Heart right ventricle (tissue), 16 donors: ENCODE measurements at regions not wholly inside any gene's neighbourhood (a gene's known extent, or its start where the extent isn't known, plus 50 kb on each side); places are given as distances from the start of the nearest gene placed in this dataset.

Experiments used
- ATAC-seq, 8 donors: fragments of 200-7000 bp; cut with Tn5 transposase; one replicate each; pipeline ENCODE4 v1.9.1; 2020; ENCODE audit warnings: mild to moderate bottlenecking in 8 of 8, moderate library complexity in 8 of 8, moderate number of reproducible peaks in 1 of 8
- DNase-seq, 2 donors: peaks; one replicate each; pipeline ENCODE4 v3.0.0-alpha.2; 2020
- H3K27ac ChIP-seq, 10 donors: fragments of 200-600 bp; sonication (generic) in 2 of 10; one replicate each; pipeline versions ENCODE4 v1.5.0 to v1.8.0; 2020 to 2022; ENCODE audit warnings: mild to moderate bottlenecking in 3 of 10
- H3K27me3 ChIP-seq, 7 donors: fragments of 200-600 bp; one replicate each; pipeline ENCODE4 v1.8.0; 2021 to 2022; ENCODE audit warnings: mild to moderate bottlenecking in 2 of 7
- H3K36me3 ChIP-seq, 9 donors: fragments of 200-600 bp; sonication (generic) in 1 of 9; one replicate each; pipeline versions ENCODE4 v1.5.0 to v1.8.0; 2020 to 2022; ENCODE audit warnings: mild to moderate bottlenecking in 2 of 9
- H3K4me1 ChIP-seq, 9 donors: fragments of 200-600 bp; sonication (generic) in 1 of 9; one replicate each; pipeline versions ENCODE4 v1.5.0 to v1.8.0; 2020 to 2022; ENCODE audit warnings: mild to moderate bottlenecking in 4 of 9
- H3K4me3 ChIP-seq, 10 donors: fragments of 200-600 bp; sonication (generic) in 2 of 10; one replicate each; pipeline versions ENCODE4 v1.5.0 to v1.8.0; 2020 to 2022; ENCODE audit warnings: mild to moderate bottlenecking in 7 of 10, moderate library complexity in 2 of 10
- H3K9me3 ChIP-seq, 11 donors: fragments of 200-600 bp in 10 of 11; sonication (generic) in 2 of 11; one replicate each; pipeline versions ENCODE4 v1.5.0 to v1.8.0; 2013 to 2022; ENCODE audit warnings: mild to moderate bottlenecking in 2 of 11, control low read depth in 1 of 11, moderate library complexity in 1 of 11
- WGBS, 2 donors: extraction: QIAGEN DNeasy Blood & Tissue Kit; methylation state at CpG; one replicate each; pipeline ENCODE4 v1.1.7; 2013; ENCODE audit warnings: inconsistent platforms in 1 of 2; 5-methylcytosine and 5-hydroxymethylcytosine counted together
- intact Hi-C, 10 donors: fragments of 100-400 bp; cut with DNase I; formaldehyde crosslinking; loops; one replicate each; pipeline versions ENCODE4 v1.11.1 to v1.14.2; 2022
- TF ChIP-seq, protein P1 (sequence below), 9 donors: fragments of 200-600 bp; sonication (generic) in 2 of 9; IDR thresholded peaks; one replicate each; pipeline versions ENCODE4 v1.5.0 to v1.8.0; 2021 to 2022; ENCODE audit warnings: antibody characterized with exemption in 9 of 9, mild to moderate bottlenecking in 5 of 9, moderate library complexity in 1 of 9
- donor health status: Arrhythmogenic right ventricular cardiomyopathy.
- donor health status: ischemic (EF 13 %, LVEDD 7.1; RV severe dilation, severe dysfunction).
- donor health status: healthy with polysubstance abuse.
- donor health status: DM: no; HTN: yes; CAD: no.
- donor health status: DM: no; HTN: no; CAD: no.
- donor health status: ischemic (EF 25% LVEDD 6.9; RV normal size, moderate dysfunction).
- donor health status: ischemic (EF 25% LVEDD 5.7; RV mildly dilated, moderate dysfunction).
- donor health status: healthy.
- donor health status: DM: yes; HTN: yes; CAD: no.
- donor health status: Ischemic cardiomyopathy.
- donor health status: ischemic (EF 35%, LVEDD 5.7; RV mildly dilated, moderate dysfunction).
- donor health status: nonischemic (EF 11% LVEDD 7.7; RV severe dilation, severe dysfunction).
- donor health status: DM: yes; HTN: yes; CAD: no.
- donor health status: PGD.
- donor health status: ischemic (EF 29% LVEDD 5.4; RV normal size, mild dysfunction).
- donor health status: nonischemic (EF 23%, LVEDD 6.1; RV moderate dilation, normal function).

GRCh38 chr1:185486346-185486745 is 169.3 kb upstream of the IVNS1ABP start:
- no peak for DNase-seq
- Histone ChIP-seq H3K4me3 (no peak overlapping the region), H3K27me3 (no peaks in the 10 kb centered on the region), H3K27ac (no peak overlapping the region), H3K9me3 (no peaks in the 10 kb centered on the region), H3K36me3 (no peaks in the 10 kb centered on the region), H3K4me1 (peaks cover 3 to 44% (median 18%) of the 10 kb centered on the region in 9 donors)
- TF ChIP-seq, protein P1, sequence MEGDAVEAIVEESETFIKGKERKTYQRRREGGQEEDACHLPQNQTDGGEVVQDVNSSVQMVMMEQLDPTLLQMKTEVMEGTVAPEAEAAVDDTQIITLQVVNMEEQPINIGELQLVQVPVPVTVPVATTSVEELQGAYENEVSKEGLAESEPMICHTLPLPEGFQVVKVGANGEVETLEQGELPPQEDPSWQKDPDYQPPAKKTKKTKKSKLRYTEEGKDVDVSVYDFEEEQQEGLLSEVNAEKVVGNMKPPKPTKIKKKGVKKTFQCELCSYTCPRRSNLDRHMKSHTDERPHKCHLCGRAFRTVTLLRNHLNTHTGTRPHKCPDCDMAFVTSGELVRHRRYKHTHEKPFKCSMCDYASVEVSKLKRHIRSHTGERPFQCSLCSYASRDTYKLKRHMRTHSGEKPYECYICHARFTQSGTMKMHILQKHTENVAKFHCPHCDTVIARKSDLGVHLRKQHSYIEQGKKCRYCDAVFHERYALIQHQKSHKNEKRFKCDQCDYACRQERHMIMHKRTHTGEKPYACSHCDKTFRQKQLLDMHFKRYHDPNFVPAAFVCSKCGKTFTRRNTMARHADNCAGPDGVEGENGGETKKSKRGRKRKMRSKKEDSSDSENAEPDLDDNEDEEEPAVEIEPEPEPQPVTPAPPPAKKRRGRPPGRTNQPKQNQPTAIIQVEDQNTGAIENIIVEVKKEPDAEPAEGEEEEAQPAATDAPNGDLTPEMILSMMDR (IDR thresholded peaks at IDR 0.05), result no peak
- ATAC-seq, result no peak
- intact Hi-C loops, result loop anchor here in 4 of 10 donors (5.0 to 10.0 kb wide), 4 partner anchors 46 to 169 kb away; partner anchors contain the start of gene IVNS1ABP (in 1 of the 4)
- 70 to 89% methylated on average over 5 of the region's 5 CpGs for WGBS, 2 donors

DNA sequence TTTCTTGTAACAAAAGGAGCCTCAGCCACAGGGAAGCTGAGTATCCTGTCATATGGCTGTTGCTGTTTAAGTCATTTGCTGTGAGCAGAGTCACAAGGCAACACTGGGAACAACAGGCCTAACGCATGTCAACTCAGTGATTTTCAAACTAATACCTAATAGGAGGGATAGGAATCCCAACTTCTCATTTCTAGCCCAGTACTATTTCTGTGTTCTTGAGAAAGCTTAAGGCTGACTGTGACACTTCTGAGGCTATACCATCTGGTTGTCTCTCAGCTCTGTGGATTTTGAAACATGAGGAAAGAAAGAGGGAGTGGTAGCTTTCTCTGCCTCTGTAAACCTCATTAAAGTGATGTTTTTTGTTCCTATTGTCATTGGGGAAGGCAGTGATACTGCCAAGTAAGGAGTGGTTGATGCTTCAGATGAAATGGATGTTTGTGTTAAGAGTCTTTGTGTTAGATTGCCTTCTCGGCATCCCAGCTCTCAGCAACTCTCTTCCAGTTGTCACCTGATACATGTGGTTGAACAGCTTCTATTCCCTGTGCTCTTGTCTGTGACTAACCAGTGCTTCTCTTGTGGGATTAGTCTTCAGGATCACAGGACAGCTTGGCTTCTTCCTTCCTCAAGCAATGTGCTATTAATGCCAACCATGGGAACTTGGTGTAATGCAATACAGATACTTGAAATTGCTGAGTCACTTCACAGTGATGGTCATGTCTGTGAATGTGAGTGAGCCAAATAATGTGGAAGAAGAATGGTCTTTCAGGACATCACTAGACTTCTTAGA is 166.8 kb upstream of the IVNS1ABP start:
- H3K27ac ChIP-seq, result peak overlapping the region in 8 of 10 donors; percentile 2 to 83 (median 53)
- H3K27me3 ChIP-seq, result no peaks in the 10 kb centered on the region
- peaks cover 3 to 41% (median 17%) of the 10 kb centered on the region in 9 donors for H3K4me1 ChIP-seq
- no peaks in the 10 kb centered on the region for H3K36me3 ChIP-seq
- H3K4me3 ChIP-seq, result no peak overlapping the region
- WGBS, 2 donors, result 55 to 56% methylated on average over 2 of the region's 2 CpGs
- ATAC-seq (peak in 7 of 8 donors; percentile 12 to 88 (median 66)), DNase-seq (no peak)
- TF ChIP-seq, protein P1 (IDR thresholded peaks at IDR 0.05), result no peak
- intact Hi-C loops, result loop anchor here in 3 of 10 donors (10.0 kb wide), 2 partner anchors 111 to 171 kb away; no protein-coding TSS in a partner anchor
- no peaks in the 10 kb centered on the region for H3K9me3 ChIP-seq

GRCh38 chr1:185483217-185483616 is 166.2 kb upstream of the IVNS1ABP start:
- DNase-seq, result no peak
- Histone ChIP-seq H3K4me1 (peaks cover 3 to 38% (median 15%) of the 10 kb centered on the region in 9 donors), H3K36me3 (no peaks in the 10 kb centered on the region), H3K9me3 (no peaks in the 10 kb centered on the region), H3K4me3 (no peak overlapping the region), H3K27ac (peak overlapping the region in 5 of 10 donors; percentile 2 to 83 (median 45)), H3K27me3 (no peaks in the 10 kb centered on the region)
- 71 to 76% methylated on average over 1 of the region's 1 CpG for WGBS, 2 donors
- ATAC-seq, result no peak
- TF ChIP-seq, protein P1 (IDR thresholded peaks at IDR 0.05), result no peak
- intact Hi-C loops, result loop anchor here in 3 of 10 donors (10.0 kb wide), 2 partner anchors 112 to 172 kb away; no protein-coding TSS in a partner anchor

GRCh38 chr1:185480545-185480944 is 163.5 kb upstream of the IVNS1ABP start:
- intact Hi-C loops, result loop anchor here in 3 of 10 donors (10.0 kb wide), 2 partner anchors 114 to 174 kb away; no protein-coding TSS in a partner anchor
- no peak overlapping the region for H3K27ac ChIP-seq
- WGBS, 2 donors, result 38 to 51% methylated on average over 2 of the region's 2 CpGs
- H3K4me3 ChIP-seq, result no peak overlapping the region
- H3K36me3 ChIP-seq, result no peaks in the 10 kb centered on the region
- DNase-seq (no peak), ATAC-seq (no peak)
- H3K27me3 ChIP-seq, result no peaks in the 10 kb centered on the region
- TF ChIP-seq, protein P1 (IDR thresholded peaks at IDR 0.05), result no peak
- H3K4me1 ChIP-seq, result peaks cover 3 to 32% (median 13%) of the 10 kb centered on the region in 9 donors
- H3K9me3 ChIP-seq, result no peaks in the 10 kb centered on the region
